H54 (cell line): ENCODE measurements at regions not wholly inside any gene's neighbourhood (a gene's known extent, or its start where the extent isn't known, plus 50 kb on each side); places are given as distances from the start of the nearest gene placed in this dataset.

Experiments
- DNase-seq: peaks from one replicate; pipeline ENCODE4 v3.0.0; 2011; ENCODE audit warnings: low spot score, mixed read lengths; ENCODE audit not compliant: insufficient read length
- FAIRE-seq: peaks from 3 replicates; lab custom pipeline; 2011; peaks lifted over from hg19 to GRCh38; lab: Jason Lieb, UNC
- POLR2A ChIP-seq: IDR thresholded peaks from 2 replicates; pipeline ENCODE4 v1.6.1; 2011; ENCODE audit warnings: low read depth, mild to moderate bottlenecking, low read length

- DNase-seq (no peak), FAIRE-seq (no peak)
- no peak for TF ChIP-seq POLR2A
Measured at GRCh38 chr3:28951772-28952556, 328.9 kb upstream of the RBMS3 start.

GRCh38 chr3:28958656-28959055, 322.2 kb upstream of the RBMS3 start:
- DNase-seq (no peak), FAIRE-seq (no peak)
- TF ChIP-seq POLR2A, result no peak

GRCh38 chr3:28971156-28971555, 309.7 kb upstream of the RBMS3 start:
- no peak for TF ChIP-seq POLR2A
- no peak for FAIRE-seq
- no peak for DNase-seq

- TF ChIP-seq POLR2A, result no peak
- FAIRE-seq (peak; percentile 78), DNase-seq (no peak)
Measured at GRCh38 chr3:28972921-28973320, 307.9 kb upstream of the RBMS3 start.

GRCh38 chr3:28973609-28974008, 307.3 kb upstream of the RBMS3 start:
- FAIRE-seq (peak; percentile 20), DNase-seq (no peak)
- TF ChIP-seq POLR2A, result no peak

- TF ChIP-seq POLR2A, result no peak
- no peak for FAIRE-seq
- no peak for DNase-seq
Measured at GRCh38 chr3:28978092-28978491, 302.8 kb upstream of the RBMS3 start.

GRCh38 chr3:28980131-28980530, 300.7 kb upstream of the RBMS3 start:
- DNase-seq (no peak), FAIRE-seq (no peak)
- no peak for TF ChIP-seq POLR2A

GRCh38 chr3:28980631-28981030, 300.2 kb upstream of the RBMS3 start:
- FAIRE-seq, result no peak
- no peak for DNase-seq
- no peak for TF ChIP-seq POLR2A

GRCh38 chr3:28982906-28983305, 298.0 kb upstream of the RBMS3 start:
- no peak for FAIRE-seq
- no peak for TF ChIP-seq POLR2A
- no peak for DNase-seq

GRCh38 chr3:28986922-28987321, 293.9 kb upstream of the RBMS3 start:
- no peak for TF ChIP-seq POLR2A
- FAIRE-seq (no peak), DNase-seq (no peak)

GRCh38 chr3:28989646-28990089, 291.2 kb upstream of the RBMS3 start:
- FAIRE-seq (peak; percentile 50), DNase-seq (no peak)
- no peak for TF ChIP-seq POLR2A

- no peak for DNase-seq
- no peak for FAIRE-seq
- no peak for TF ChIP-seq POLR2A
Measured at GRCh38 chr3:28994161-28994905, 286.5 kb upstream of the RBMS3 start.

GRCh38 chr3:29004885-29005599, 275.8 kb upstream of the RBMS3 start:
- FAIRE-seq, result no peak
- no peak for TF ChIP-seq POLR2A
- DNase-seq, result no peak

- no peak for TF ChIP-seq POLR2A
- no peak for FAIRE-seq
- no peak for DNase-seq
Measured at GRCh38 chr3:29005862-29006261, 275.0 kb upstream of the RBMS3 start.
